B cell (primary cell): ENCODE measurements at regions not wholly inside any gene's neighbourhood (a gene's known extent, or its start where the extent isn't known, plus 50 kb on each side); places are given as distances from the start of the nearest gene placed in this dataset.

Experiments
- ATAC-seq: fragments of 200-7000 bp; cut with Tn5 transposase; one replicate; pipeline ENCODE4 v1.10.0; 2021; ENCODE audit warnings: low read depth, mild to moderate bottlenecking, moderate number of reproducible peaks, moderate library complexity
- CTCF ChIA-PET: fragments of 350-600 bp; sonication (Branson Sonifier 250); formaldehyde crosslinking; loops from one replicate; lab custom pipeline; 2021; ENCODE audit warnings: antibody characterized with exemption, inconsistent platforms; lab: Charles Lee
- POLR2A ChIA-PET: fragments of 350-600 bp; sonication (Branson Sonifier 250); formaldehyde crosslinking; loops from one replicate; lab custom pipeline; 2021; ENCODE audit warnings: antibody characterized with exemption; lab: Charles Lee
- DNase-seq: peaks from one replicate; pipeline ENCODE4 v3.0.0; 2013
- H2AFZ ChIP-seq: 2 replicates; pipeline ENCODE4 v1.6.1; 2012; ENCODE audit warnings: mild to moderate bottlenecking, low read depth, low read length; ENCODE audit not compliant: insufficient read depth, poor library complexity, severe bottlenecking
- H3K27ac ChIP-seq, 2 donors: 1 replicate in 1 of 2; 2 replicates in 1 of 2; pipeline ENCODE4 v1.5.1; 2012 to 2013; ENCODE audit warnings: low read length in 2 of 2, mild to moderate bottlenecking in 2 of 2, moderate library complexity in 1 of 2
- H3K27me3 ChIP-seq, 4 experiments: fragments of 200-600 bp in 1 of 4; sonication (generic) in 1 of 4; replicated peaks in 1 of 4; 1 replicate in 2 of 4; 2 replicates in 2 of 4; pipeline versions ENCODE4 v1.6.1 to v1.7.0; 2013 to 2016; ENCODE audit warnings: low read length in 3 of 4, mild to moderate bottlenecking in 2 of 4, mixed read lengths in 1 of 4, moderate library complexity in 1 of 4; ENCODE audit not compliant: insufficient read depth in 4 of 4, control insufficient read depth in 3 of 4; ENCODE audit errors: control extremely low read depth in 1 of 4
- H3K36me3 ChIP-seq, 2 experiments: replicated peaks in 1 of 2; 1 replicate in 1 of 2; 2 replicates in 1 of 2; pipeline versions ENCODE4 v1.6.1 to v1.7.1; 2013; ENCODE audit warnings: low read length in 1 of 2; ENCODE audit not compliant: insufficient read depth in 2 of 2, control insufficient read depth in 1 of 2; ENCODE audit errors: control extremely low read depth in 1 of 2, extremely low read depth in 1 of 2
- H3K4me1 ChIP-seq, 2 donors: fragments of 200-600 bp in 1 of 2; sonication (generic) in 1 of 2; 1 replicate in 1 of 2; 2 replicates in 1 of 2; pipeline versions ENCODE4 v1.5.1 to v1.6.1; 2013 to 2017; ENCODE audit warnings: low read length in 2 of 2; ENCODE audit not compliant: control insufficient read depth in 2 of 2, insufficient read depth in 2 of 2
- H3K4me2 ChIP-seq: replicated peaks from 2 replicates; pipeline ENCODE3; 2012; ENCODE audit warnings: mild to moderate bottlenecking, low read depth, low read length; ENCODE audit not compliant: poor library complexity, severe bottlenecking
- H3K4me3 ChIP-seq, 5 experiments: fragments of 200-600 bp in 1 of 5; sonication (generic) in 1 of 5; 1 replicate in 3 of 5; 2 replicates in 2 of 5; pipeline versions ENCODE4 v1.5.1 to v1.7.0; 2011 to 2016; ENCODE audit warnings: low read length in 4 of 5, mild to moderate bottlenecking in 4 of 5, low read depth in 2 of 5, control low read depth in 1 of 5, moderate library complexity in 1 of 5; ENCODE audit not compliant: insufficient read depth in 1 of 5; ENCODE audit errors: control extremely low read depth in 1 of 5, extremely low read depth in 1 of 5
- H3K79me2 ChIP-seq: fragments of 200-600 bp; sonication (generic); one replicate; pipeline ENCODE4 v1.6.0; 2016; ENCODE audit warnings: low read length; ENCODE audit not compliant: control insufficient read depth, insufficient read depth
- H3K9ac ChIP-seq: fragments of 200-600 bp; sonication (generic); 2 replicates; pipeline ENCODE4 v1.6.1; 2017; ENCODE audit warnings: mild to moderate bottlenecking, low read length, moderate library complexity
- H3K9me3 ChIP-seq, 3 donors: one replicate each; pipeline versions ENCODE4 v1.6.1 to v1.7.1; 2013; ENCODE audit warnings: low read length in 2 of 3; ENCODE audit not compliant: control insufficient read depth in 2 of 3, insufficient read depth in 1 of 3; ENCODE audit errors: control extremely low read depth in 1 of 3
- H4K20me1 ChIP-seq: 2 replicates; pipeline ENCODE4 v1.6.0; 2012; ENCODE audit warnings: mild to moderate bottlenecking, low read length; ENCODE audit not compliant: insufficient read depth, control insufficient read depth, poor library complexity, severe bottlenecking
- H3K27ac Mint-ChIP-seq: one replicate; pipeline ENCODE4 v1.8.0; 2021; ENCODE audit warnings: mixed read lengths
- H3K27me3 Mint-ChIP-seq: one replicate; pipeline ENCODE4 v1.8.0; 2021; ENCODE audit warnings: mixed read lengths
- H3K4me1 Mint-ChIP-seq: one replicate; pipeline ENCODE4 v1.8.0; 2021; ENCODE audit warnings: mixed read lengths
- H3K4me3 Mint-ChIP-seq: one replicate; pipeline ENCODE4 v1.8.0; 2021; ENCODE audit warnings: mixed read lengths
- H3K9me3 Mint-ChIP-seq: one replicate; pipeline ENCODE4 v1.8.0; 2022; ENCODE audit warnings: mixed read lengths; ENCODE audit not compliant: insufficient read depth
- EZH2 ChIP-seq: IDR thresholded peaks from 2 replicates; pipeline ENCODE4 v1.6.1; 2012; ENCODE audit warnings: borderline replicate concordance, low read depth, mild to moderate bottlenecking, moderate library complexity, low read length; ENCODE audit not compliant: insufficient read depth, poor library complexity, severe bottlenecking
- WGBS: methylation state at CpG from one replicate; pipeline ENCODE4 v1.1.5; 2013; ENCODE audit warnings: missing lambda C conversion rate; ENCODE audit not compliant: insufficient coverage; 5-methylcytosine and 5-hydroxymethylcytosine counted together
- intact Hi-C: fragments of 100-400 bp; cut with micrococcal nuclease; formaldehyde crosslinking; loops from one replicate; pipeline ENCODE4 v1.10.0; 2022
- TF ChIP-seq, protein P1 (sequence below): fragments of 200-600 bp; IDR thresholded peaks from one replicate; pipeline ENCODE4 v1.8.0; 2022; ENCODE audit warnings: antibody characterized with exemption, mild to moderate bottlenecking

DNA sequence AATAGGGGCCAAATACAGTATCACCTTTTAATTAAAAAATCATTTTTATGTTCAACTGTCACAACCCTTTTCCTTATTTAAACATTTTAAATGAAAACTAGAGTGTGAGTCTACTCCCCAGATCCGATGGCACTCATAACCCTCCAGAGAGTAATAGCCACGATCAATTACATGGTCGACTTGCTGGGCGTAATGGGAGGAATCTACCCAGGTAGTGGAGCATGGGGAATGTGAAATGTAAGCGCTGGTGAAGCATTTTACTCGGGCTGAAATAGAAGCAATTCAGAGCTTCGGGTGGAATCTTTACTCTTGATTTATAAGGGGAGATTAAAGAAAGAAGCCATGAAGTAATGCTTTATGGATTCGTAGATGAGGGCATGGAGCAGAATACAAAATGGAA lies 321.9 kb downstream of the ACTR3B start:
- H3K27ac Mint-ChIP-seq, result no peak overlapping the region
- ChIA-PET CTCF (no interaction called here), POLR2A (no interaction called here)
- Histone ChIP-seq H3K4me3 (no peak overlapping the region), H3K79me2 (no peaks in the 10 kb centered on the region), H3K9me3 (peaks cover 0 to 10% (median 0%) of the 10 kb centered on the region in 3 donors), H3K4me2 (no peak overlapping the region), H4K20me1 (no peaks in the 10 kb centered on the region), H3K27ac (no peak overlapping the region), H3K4me1 (no peaks in the 10 kb centered on the region), H3K9ac (no peak overlapping the region), H3K27me3 (no peaks in the 10 kb centered on the region), H3K36me3 (no peaks in the 10 kb centered on the region), H2AFZ (no peak overlapping the region)
- 88% methylated on average over 6 of the region's 8 CpGs for WGBS
- no peak for TF ChIP-seq EZH2
- TF ChIP-seq, protein P1, sequence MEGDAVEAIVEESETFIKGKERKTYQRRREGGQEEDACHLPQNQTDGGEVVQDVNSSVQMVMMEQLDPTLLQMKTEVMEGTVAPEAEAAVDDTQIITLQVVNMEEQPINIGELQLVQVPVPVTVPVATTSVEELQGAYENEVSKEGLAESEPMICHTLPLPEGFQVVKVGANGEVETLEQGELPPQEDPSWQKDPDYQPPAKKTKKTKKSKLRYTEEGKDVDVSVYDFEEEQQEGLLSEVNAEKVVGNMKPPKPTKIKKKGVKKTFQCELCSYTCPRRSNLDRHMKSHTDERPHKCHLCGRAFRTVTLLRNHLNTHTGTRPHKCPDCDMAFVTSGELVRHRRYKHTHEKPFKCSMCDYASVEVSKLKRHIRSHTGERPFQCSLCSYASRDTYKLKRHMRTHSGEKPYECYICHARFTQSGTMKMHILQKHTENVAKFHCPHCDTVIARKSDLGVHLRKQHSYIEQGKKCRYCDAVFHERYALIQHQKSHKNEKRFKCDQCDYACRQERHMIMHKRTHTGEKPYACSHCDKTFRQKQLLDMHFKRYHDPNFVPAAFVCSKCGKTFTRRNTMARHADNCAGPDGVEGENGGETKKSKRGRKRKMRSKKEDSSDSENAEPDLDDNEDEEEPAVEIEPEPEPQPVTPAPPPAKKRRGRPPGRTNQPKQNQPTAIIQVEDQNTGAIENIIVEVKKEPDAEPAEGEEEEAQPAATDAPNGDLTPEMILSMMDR, result no peak
- intact Hi-C loops, result no loop called here
- ATAC-seq (no peak), DNase-seq (no peak)
- H3K9me3 Mint-ChIP-seq, result no peaks in the 10 kb centered on the region
- H3K27me3 Mint-ChIP-seq, result no peaks in the 10 kb centered on the region
- no peak overlapping the region for H3K4me3 Mint-ChIP-seq
- no peaks in the 10 kb centered on the region for H3K4me1 Mint-ChIP-seq

DNA sequence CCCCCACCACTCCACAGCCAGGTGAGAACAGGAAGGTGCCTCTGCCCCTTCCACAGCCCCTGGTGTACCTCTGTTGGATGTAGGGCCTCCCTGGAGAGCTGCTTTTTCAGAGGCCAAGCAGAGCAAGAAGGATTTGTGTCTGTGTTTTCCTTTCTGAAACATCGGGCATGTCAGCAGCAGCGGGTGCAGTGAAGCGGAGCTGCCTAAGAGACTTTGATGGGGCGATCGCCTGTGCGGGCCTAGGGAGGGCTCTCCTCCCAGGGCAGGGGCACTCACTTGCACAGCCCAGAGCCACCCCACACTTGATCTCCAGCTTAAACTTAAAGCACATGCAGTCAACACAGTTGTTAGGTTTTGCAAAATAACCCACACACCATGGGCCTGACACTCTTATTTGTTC lies 324.7 kb downstream of the ACTR3B start:
- Histone ChIP-seq H3K79me2 (no peaks in the 10 kb centered on the region), H3K4me3 (no peak overlapping the region), H3K9ac (no peak overlapping the region), H3K36me3 (no peaks in the 10 kb centered on the region), H3K27me3 (no peaks in the 10 kb centered on the region), H3K4me1 (no peaks in the 10 kb centered on the region), H2AFZ (no peak overlapping the region), H3K9me3 (peaks cover 0 to 11% (median 0%) of the 10 kb centered on the region in 3 donors), H3K27ac (no peak overlapping the region), H3K4me2 (no peak overlapping the region), H4K20me1 (no peaks in the 10 kb centered on the region)
- WGBS, result 96% methylated on average over 6 of the region's 6 CpGs
- intact Hi-C loops, result no loop called here
- DNase-seq (no peak), ATAC-seq (no peak)
- Mint-ChIP-seq H3K27me3 (no peaks in the 10 kb centered on the region), H3K27ac (no peak overlapping the region), H3K4me3 (no peak overlapping the region), H3K9me3 (no peaks in the 10 kb centered on the region), H3K4me1 (no peaks in the 10 kb centered on the region)
- TF ChIP-seq EZH2, result no peak
- TF ChIP-seq, protein P1, result no peak
- POLR2A ChIA-PET, result no interaction called here
- CTCF ChIA-PET, result no interaction called here
